IMR-90 (cell line): ENCODE measurements at regions not wholly inside any gene's neighbourhood (a gene's known extent, or its start where the extent isn't known, plus 50 kb on each side); places are given as distances from the start of the nearest gene placed in this dataset.

ENCODE experiments used
- ATAC-seq: fragments of 200-7000 bp; cut with Tn5 transposase; 2 replicates; pipeline ENCODE4 v1.9.1; 2020; ENCODE audit warnings: low read depth, mild to moderate bottlenecking, moderate library complexity
- BruUV-seq: library from RNA; stranded (reverse); fragments of 400-500 nt; replicated peaks from 2 replicates; lab custom pipeline; 2021; lab: Mats Ljungman, UMichigan
- CTCF ChIA-PET: fragments of 300-600 bp; formaldehyde crosslinking; extraction: SDS; loops from one replicate; lab custom pipeline; 2021; ENCODE audit warnings: antibody characterized with exemption; lab: Yijun Ruan, JAX
- POLR2A ChIA-PET: fragments of 300-600 bp; sonication (Branson Sonifier 250); formaldehyde crosslinking; loops from one replicate; lab custom pipeline; 2022; ENCODE audit warnings: antibody characterized with exemption; ENCODE audit not compliant: unreplicated experiment; lab: Charles Lee
- DNase-seq: peaks from one replicate; pipeline ENCODE4 v3.0.0; 2013
- H2AFZ ChIP-seq: replicated peaks from 2 replicates; pipeline ENCODE3; 2013; ENCODE audit warnings: low read length, mild to moderate bottlenecking; ENCODE audit not compliant: poor library complexity
- H2AK5ac ChIP-seq: 2 replicates; pipeline ENCODE4 v1.6.1; 2013; ENCODE audit warnings: low read depth, low read length, inconsistent platforms
- H2AK9ac ChIP-seq: replicated peaks from 2 replicates; pipeline ENCODE3; 2013; ENCODE audit warnings: mild to moderate bottlenecking, low read depth, low read length, moderate library complexity; ENCODE audit not compliant: poor library complexity
- H2BK120ac ChIP-seq: 2 replicates; pipeline ENCODE4 v1.6.1; 2013; ENCODE audit warnings: low read depth, low read length, inconsistent platforms
- H2BK15ac ChIP-seq: 3 replicates; pipeline ENCODE4 v1.6.1; 2013; ENCODE audit warnings: low read depth, low read length, inconsistent platforms
- H2BK20ac ChIP-seq: 2 replicates; pipeline ENCODE4 v1.6.1; 2013; ENCODE audit warnings: low read depth, mild to moderate bottlenecking, inconsistent platforms, low read length, moderate library complexity
- H2BK5ac ChIP-seq: 2 replicates; pipeline ENCODE4 v1.6.1; 2013; ENCODE audit warnings: mild to moderate bottlenecking, low read depth, low read length, inconsistent platforms; ENCODE audit not compliant: poor library complexity, severe bottlenecking
- H3K14ac ChIP-seq: replicated peaks from 2 replicates; pipeline ENCODE4 v1.6.1; 2013; ENCODE audit warnings: low read depth, low read length, inconsistent platforms
- H3K18ac ChIP-seq: 2 replicates; pipeline ENCODE4 v1.6.1; 2013; ENCODE audit warnings: low read depth, low read length, control low read depth
- H3K23ac ChIP-seq: 2 replicates; pipeline ENCODE4 v1.6.1; 2013; ENCODE audit warnings: low read depth, low read length, inconsistent platforms
- H3K27ac ChIP-seq: 2 replicates; pipeline ENCODE4 v1.5.1; 2013; ENCODE audit warnings: mild to moderate bottlenecking, control low read depth, low read length; ENCODE audit not compliant: insufficient read depth
- H3K27me3 ChIP-seq: 2 replicates; pipeline ENCODE4 v1.6.1; 2013; ENCODE audit warnings: low read length; ENCODE audit not compliant: control insufficient read depth, insufficient read depth
- H3K36me3 ChIP-seq: 2 replicates; pipeline ENCODE4 v1.6.1; 2013; ENCODE audit warnings: low read length, mixed read lengths; ENCODE audit not compliant: control insufficient read depth, insufficient read depth
- H3K4ac ChIP-seq: 2 replicates; pipeline ENCODE4 v1.6.1; 2013; ENCODE audit warnings: low read depth, low read length, inconsistent platforms
- H3K4me1 ChIP-seq: 2 replicates; pipeline ENCODE4 v1.6.1; 2013; ENCODE audit warnings: low read length, mixed read lengths; ENCODE audit not compliant: control insufficient read depth, insufficient read depth
- H3K4me2 ChIP-seq: 2 replicates; pipeline ENCODE4 v1.6.1; 2013; ENCODE audit warnings: low read depth, mild to moderate bottlenecking, control low read depth, low read length, moderate library complexity
- H3K4me3 ChIP-seq: 2 replicates; pipeline ENCODE4 v1.5.1; 2013; ENCODE audit warnings: low read depth, mild to moderate bottlenecking, control low read depth, low read length, moderate library complexity; ENCODE audit not compliant: insufficient read depth
- H3K56ac ChIP-seq: 2 replicates; pipeline ENCODE4 v1.6.1; 2013; ENCODE audit warnings: low read length, inconsistent platforms; ENCODE audit not compliant: insufficient read depth; ENCODE audit errors: extremely low read depth
- H3K79me1 ChIP-seq, 2 experiments: 2 replicates each; pipeline ENCODE4 v1.6.1; 2013; ENCODE audit warnings: low read length in 2 of 2, inconsistent platforms in 1 of 2, low read depth in 1 of 2
- H3K9ac ChIP-seq: 2 replicates; pipeline ENCODE4 v1.6.1; 2013; ENCODE audit warnings: low read depth, low read length, control low read depth
- H3K9me1 ChIP-seq: 2 replicates; pipeline ENCODE4 v1.6.1; 2013; ENCODE audit warnings: low read length, inconsistent platforms; ENCODE audit not compliant: insufficient read depth
- H3K9me3 ChIP-seq: 2 replicates; pipeline ENCODE4 v1.6.1; 2013; ENCODE audit warnings: low read length; ENCODE audit not compliant: control insufficient read depth, insufficient read depth
- H4K20me1 ChIP-seq: 2 replicates; pipeline ENCODE4 v1.6.1; 2013; ENCODE audit warnings: low read length, inconsistent platforms; ENCODE audit not compliant: insufficient read depth
- H4K5ac ChIP-seq: 2 replicates; pipeline ENCODE4 v1.6.1; 2013; ENCODE audit warnings: mild to moderate bottlenecking, low read depth, low read length, control low read depth
- H4K8ac ChIP-seq, 2 experiments: 2 replicates each; pipeline ENCODE4 v1.6.1; 2013; ENCODE audit warnings: low read depth in 2 of 2, low read length in 2 of 2, control low read depth in 1 of 2, inconsistent platforms in 1 of 2
- H4K91ac ChIP-seq: 2 replicates; pipeline ENCODE4 v1.6.1; 2013; ENCODE audit warnings: low read depth, low read length, inconsistent platforms; ENCODE audit not compliant: insufficient read depth
- BHLHE40 ChIP-seq: fragments of 150-350 bp; IDR thresholded peaks from 2 replicates; pipeline ENCODE4 v1.6.1; 2016; ENCODE audit warnings: mild to moderate bottlenecking, low read depth, low read length
- CEBPB ChIP-seq: IDR thresholded peaks from 2 replicates; pipeline ENCODE4 v1.6.1; 2012; ENCODE audit warnings: low read depth, low read length, improper control_type of control experiment
- CHD1 ChIP-seq: IDR thresholded peaks from 2 replicates; pipeline ENCODE4 v1.6.1; 2012; ENCODE audit warnings: low read depth, low read length, improper control_type of control experiment
- CTCF ChIP-seq: conservative IDR thresholded peaks from 2 replicates; pipeline ENCODE4 v1.5.1; 2012; ENCODE audit warnings: mild to moderate bottlenecking, low read depth, low read length, improper control_type of control experiment
- ELK1 ChIP-seq: fragments of 150-350 bp; IDR thresholded peaks from 2 replicates; pipeline ENCODE4 v1.6.1; 2016; ENCODE audit warnings: low read depth, mild to moderate bottlenecking, low read length, moderate library complexity, borderline replicate concordance
- FOS ChIP-seq: fragments of 150-350 bp; IDR thresholded peaks from 2 replicates; pipeline ENCODE4 v1.6.1; 2016; ENCODE audit warnings: low read depth, low read length
- MAFK ChIP-seq: IDR thresholded peaks from 2 replicates; pipeline ENCODE4 v1.6.1; 2012; ENCODE audit warnings: low read depth, low read length, improper control_type of control experiment
- MAZ ChIP-seq: IDR thresholded peaks from 2 replicates; pipeline ENCODE4 v1.6.1; 2012; ENCODE audit warnings: low read depth, mild to moderate bottlenecking, low read length, improper control_type of control experiment, moderate library complexity, borderline replicate concordance
- MXI1 ChIP-seq: IDR thresholded peaks from 2 replicates; pipeline ENCODE4 v1.6.1; 2012; ENCODE audit warnings: low read depth, mild to moderate bottlenecking, low read length, moderate library complexity, borderline replicate concordance
- NFE2L2 ChIP-seq: fragments of 150-350 bp; IDR thresholded peaks from 2 replicates; pipeline ENCODE4 v1.6.1; 2016; ENCODE audit warnings: low read depth, mild to moderate bottlenecking, low read length
- POLR2A ChIP-seq: IDR thresholded peaks from 2 replicates; pipeline ENCODE4 v1.6.1; 2012; ENCODE audit warnings: mild to moderate bottlenecking, low read depth, low read length
- RAD21 ChIP-seq: IDR thresholded peaks from 2 replicates; pipeline ENCODE4 v1.6.1; 2012; ENCODE audit warnings: low read length, improper control_type of control experiment
- RCOR1 ChIP-seq: IDR thresholded peaks from 2 replicates; pipeline ENCODE4 v1.6.1; 2012; ENCODE audit warnings: mild to moderate bottlenecking, low read length, improper control_type of control experiment; ENCODE audit not compliant: insufficient replicate concordance
- RFX5 ChIP-seq: IDR thresholded peaks from 2 replicates; pipeline ENCODE4 v1.8.0; 2012; ENCODE audit warnings: low read depth, mild to moderate bottlenecking, low read length, moderate library complexity
- SMC3 ChIP-seq: fragments of 150-350 bp; IDR thresholded peaks from 2 replicates; pipeline ENCODE4 v1.6.1; 2016; ENCODE audit warnings: low read depth, mild to moderate bottlenecking, antibody characterized with exemption, low read length, moderate library complexity
- USF2 ChIP-seq: fragments of 150-350 bp; IDR thresholded peaks from 2 replicates; pipeline ENCODE4 v1.6.1; 2017; ENCODE audit warnings: mild to moderate bottlenecking, antibody characterized with exemption, low read length, low read depth
- WGBS, 2 experiments: methylation state at CpG; one replicate each; pipeline versions ENCODE4 v1.1.5 to v1.1.7; 2013; ENCODE audit warnings: missing lambda C conversion rate in 2 of 2; ENCODE audit not compliant: insufficient read length in 1 of 2; ENCODE audit errors: extremely low coverage in 2 of 2; 5-methylcytosine and 5-hydroxymethylcytosine counted together
- dilution Hi-C: fragments of 300-500 bp; cut with HindIII; formaldehyde crosslinking; loops from one replicate; pipeline ENCODE4 v1.14.3; 2018; ENCODE audit warnings: low sequenced_read_pairs; ENCODE audit not compliant: unreplicated experiment
- in situ Hi-C: fragments of 300-500 bp; cut with MboI; formaldehyde crosslinking; loops from 3 replicates; pipeline ENCODE4 v1.14.3; 2019; ENCODE audit warnings: low sequenced_read_pairs, inconsistent platforms, mixed read lengths
- intact Hi-C: fragments of 100-400 bp; cut with micrococcal nuclease; formaldehyde crosslinking; loops from 2 replicates; pipeline ENCODE4 v1.10.0; 2022

GRCh38 chrX:65253817-65254216 lies 277.6 kb upstream of the ZC4H2 start:
- dilution Hi-C loops: no loop called here
- H3K4me1 ChIP-seq: no peaks in the 10 kb centered on the region

More at GRCh38 chrX:65253817-65254216, 277.6 kb upstream of the ZC4H2 start:
- H3K27ac ChIP-seq: no peak overlapping the region
- H3K4me2 ChIP-seq: no peak overlapping the region
- no TSS peak for BruUV-seq
- no peak overlapping the region for H3K4ac ChIP-seq
- no peak overlapping the region for H3K23ac ChIP-seq
- no peak overlapping the region for H2BK15ac ChIP-seq
- H4K20me1 ChIP-seq: no peaks in the 10 kb centered on the region
- H3K56ac ChIP-seq: no peak overlapping the region
- H4K8ac ChIP-seq: no peak overlapping the region
- no peak overlapping the region for H2BK5ac ChIP-seq
- no peak overlapping the region for H3K18ac ChIP-seq
- H3K9me3 ChIP-seq: peaks cover 7% of the 10 kb centered on the region; the same call in 1 of the 2 replicates
- no peaks in the 10 kb centered on the region for H3K9me1 ChIP-seq
- H3K36me3 ChIP-seq: no peaks in the 10 kb centered on the region
- H2AK9ac ChIP-seq: no peak overlapping the region
- intact Hi-C loops: no loop called here
- in situ Hi-C loops: no loop called here
- H4K5ac ChIP-seq: no peak overlapping the region
- no peak overlapping the region for H2AK5ac ChIP-seq
- CTCF ChIA-PET: no interaction called here
- H3K4me3 ChIP-seq: no peak overlapping the region
- no peak overlapping the region for H2BK20ac ChIP-seq
- WGBS, 2 experiments: 75% methylated on average over 2 of the region's 6 CpGs; no CpG with 5 or more reads in 1 of the 2 experiments
- POLR2A ChIA-PET: no interaction called here
- ATAC-seq (no peak), DNase-seq (no peak)
- no peaks in the 10 kb centered on the region for H3K79me1 ChIP-seq
- no peak overlapping the region for H2AFZ ChIP-seq
- H3K9ac ChIP-seq: no peak overlapping the region
- H2BK120ac ChIP-seq: no peak overlapping the region
- TF ChIP-seq CHD1: no peak
- TF ChIP-seq MAFK: no peak
- no peak for TF ChIP-seq RCOR1
- TF ChIP-seq SMC3: no peak
- no peak for TF ChIP-seq MXI1
- TF ChIP-seq BHLHE40: no peak
- TF ChIP-seq USF2: no peak
- no peak for TF ChIP-seq ELK1
- no peak for TF ChIP-seq CEBPB
- no peak for TF ChIP-seq NFE2L2
- TF ChIP-seq RAD21: no peak
- no peak for TF ChIP-seq RFX5
- no peak for TF ChIP-seq CTCF
- TF ChIP-seq MAZ: no peak
- TF ChIP-seq FOS: no peak
- TF ChIP-seq POLR2A: no peak
- H4K91ac ChIP-seq: no peak overlapping the region
- H3K14ac ChIP-seq: no peak overlapping the region
- H3K27me3 ChIP-seq: no peaks in the 10 kb centered on the region
